ENCODE measurements at regions not wholly inside any gene's neighbourhood (a gene's known extent, or its start where the extent isn't known, plus 50 kb on each side); places are given as distances from the start of the nearest gene placed in this dataset.

GRCh38 chr10:65046831-65047230 is 1525.6 kb downstream of the REEP3 start:
- TF ChIP-seq CTCF (IDR thresholded peaks at IDR 0.05; ENCODE audit: insufficient read depth, low read length, poor library complexity, severe bottlenecking) (no peak), EZH2phosphoT487 (conservative IDR thresholded peaks at IDR 0.05; ENCODE audit: low read length) (no peak)
